ENCODE measurements at regions not wholly inside any gene's neighbourhood (a gene's known extent, or its start where the extent isn't known, plus 50 kb on each side); places are given as distances from the start of the nearest gene placed in this dataset.

DNA sequence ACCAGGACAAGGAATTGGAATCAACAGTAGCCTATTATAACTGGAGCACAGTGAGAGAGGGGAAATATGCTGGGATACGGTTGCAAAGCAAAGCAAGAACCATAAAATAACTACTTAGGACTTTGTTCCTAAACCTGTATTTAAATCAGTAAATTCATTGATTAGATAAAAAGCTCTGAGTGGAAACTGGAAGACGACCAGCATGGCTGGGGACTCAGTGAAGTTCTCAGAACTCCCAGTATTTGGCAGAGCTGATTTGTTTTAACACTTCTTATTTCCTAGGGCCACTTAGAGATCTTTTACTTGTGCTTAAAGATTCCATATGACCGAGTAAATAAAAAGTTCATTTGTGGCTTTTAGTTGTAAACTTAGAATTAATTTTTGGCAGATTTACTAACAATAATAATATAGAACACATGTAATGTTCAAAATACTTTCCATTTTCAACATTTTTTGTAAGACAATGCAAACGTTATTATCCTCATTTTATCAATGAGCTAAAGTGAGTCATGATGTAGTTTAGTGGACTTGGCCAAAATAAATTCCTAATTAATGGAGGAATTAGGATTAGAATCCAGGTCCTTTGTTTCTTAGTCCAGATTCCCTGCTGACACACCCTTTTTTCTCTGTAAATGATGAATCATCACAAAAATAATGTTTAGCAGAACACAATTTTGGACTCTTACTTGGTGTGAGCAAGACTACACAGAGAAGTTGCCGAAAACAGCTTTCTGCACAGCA, 392.9 kb downstream of the GJA1 start:
- TF ChIP-seq PAX5 (IDR thresholded peaks at IDR 0.05; ENCODE audit: insufficient read depth, low read length, severe bottlenecking): no peak
- TF ChIP-seq POU2F2 (IDR thresholded peaks at IDR 0.05; ENCODE audit: low read depth, low read length): no peak
- no peak for TF ChIP-seq POLR2A (IDR thresholded peaks at IDR 0.05; ENCODE audit: low read depth, low read length)
- no peak for TF ChIP-seq POLR2AphosphoS5 (IDR thresholded peaks at IDR 0.05; ENCODE audit: low read depth, low read length)
- TF ChIP-seq SPI1 (IDR thresholded peaks at IDR 0.05; ENCODE audit: low read depth, low read length): no peak
- TF ChIP-seq TAF1 (IDR thresholded peaks at IDR 0.05; ENCODE audit: low read depth, low read length): no peak
- no peak for DNase-seq (ENCODE audit: insufficient read length, low spot score)
- no peak for FAIRE-seq

DNA sequence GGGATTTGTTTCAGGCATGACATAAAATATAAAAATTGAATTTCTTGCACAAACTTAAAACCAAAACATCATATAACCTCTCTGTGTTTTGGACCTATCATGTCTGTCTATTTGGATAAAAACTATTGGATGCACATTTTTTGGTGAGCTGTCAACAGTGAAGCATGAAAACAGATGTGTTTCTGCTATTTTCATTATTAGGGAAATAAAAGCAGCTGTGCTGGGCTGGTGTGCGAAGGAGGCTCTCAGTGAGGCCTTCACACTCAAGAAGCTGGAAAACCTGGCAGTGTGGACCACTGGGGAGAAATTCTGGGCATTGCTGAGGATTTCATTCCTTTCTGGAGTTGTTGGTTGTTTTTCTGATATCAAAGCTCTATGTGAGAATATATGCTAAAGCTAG, 395.3 kb downstream of the GJA1 start:
- TF ChIP-seq PAX5 (IDR thresholded peaks at IDR 0.05; ENCODE audit: insufficient read depth, low read length, severe bottlenecking): no peak
- no peak for TF ChIP-seq POLR2A (IDR thresholded peaks at IDR 0.05; ENCODE audit: low read depth, low read length)
- no peak for TF ChIP-seq TAF1 (IDR thresholded peaks at IDR 0.05; ENCODE audit: low read depth, low read length)
- no peak for TF ChIP-seq POU2F2 (IDR thresholded peaks at IDR 0.05; ENCODE audit: low read depth, low read length)
- TF ChIP-seq POLR2AphosphoS5 (IDR thresholded peaks at IDR 0.05; ENCODE audit: low read depth, low read length): no peak
- TF ChIP-seq SPI1 (IDR thresholded peaks at IDR 0.05; ENCODE audit: low read depth, low read length): no peak
- no peak for DNase-seq (ENCODE audit: insufficient read length, low spot score)
- no peak for FAIRE-seq

- TF ChIP-seq TAF1 (IDR thresholded peaks at IDR 0.05; ENCODE audit: low read depth, low read length) (no peak), PAX5 (IDR thresholded peaks at IDR 0.05; ENCODE audit: insufficient read depth, low read length, severe bottlenecking) (no peak), SPI1 (IDR thresholded peaks at IDR 0.05; ENCODE audit: low read depth, low read length) (no peak), POU2F2 (IDR thresholded peaks at IDR 0.05; ENCODE audit: low read depth, low read length) (no peak), POLR2AphosphoS5 (IDR thresholded peaks at IDR 0.05; ENCODE audit: low read depth, low read length) (no peak), POLR2A (IDR thresholded peaks at IDR 0.05; ENCODE audit: low read depth, low read length) (no peak)
- FAIRE-seq (no peak), DNase-seq (ENCODE audit: insufficient read length, low spot score) (no peak)
Observed at GRCh38 chr6:121835662-121836061, 400.2 kb downstream of the GJA1 start.

DNA sequence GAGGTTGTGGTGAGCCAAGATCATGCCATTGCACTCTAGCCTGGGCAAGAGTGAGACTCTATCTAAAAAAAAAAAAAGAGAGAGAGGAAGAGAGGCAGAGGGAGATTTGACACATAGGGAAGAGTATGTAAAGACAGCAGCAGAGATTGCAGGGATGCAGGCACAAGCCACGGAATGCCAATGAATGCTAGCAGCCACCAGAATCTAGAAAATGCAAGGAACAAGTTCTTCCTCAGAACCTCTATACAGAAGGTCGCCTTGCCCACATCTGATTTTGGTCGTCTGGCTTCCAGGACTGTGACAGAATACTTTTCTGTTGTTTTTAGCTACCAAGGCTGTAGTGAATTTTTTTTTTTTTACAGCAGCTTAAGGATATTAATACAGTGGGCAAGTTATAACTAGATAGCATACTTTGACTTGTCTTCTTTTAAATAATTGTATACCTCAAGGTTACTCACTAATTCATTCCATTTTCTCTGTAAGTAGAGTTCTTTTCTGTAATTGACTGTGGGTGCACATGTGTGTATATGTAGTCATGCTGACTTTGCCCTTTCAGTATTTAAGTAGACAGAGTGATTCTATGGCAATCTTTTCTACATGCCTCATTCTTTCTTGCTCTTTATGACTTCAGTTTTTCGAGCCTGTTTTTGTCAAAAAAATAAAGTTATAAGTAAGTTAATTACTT, 402.2 kb downstream of the GJA1 start:
- TF ChIP-seq POLR2AphosphoS5 (IDR thresholded peaks at IDR 0.05; ENCODE audit: low read depth, low read length) (no peak), PAX5 (IDR thresholded peaks at IDR 0.05; ENCODE audit: insufficient read depth, low read length, severe bottlenecking) (no peak), POLR2A (IDR thresholded peaks at IDR 0.05; ENCODE audit: low read depth, low read length) (no peak), SPI1 (IDR thresholded peaks at IDR 0.05; ENCODE audit: low read depth, low read length) (no peak), POU2F2 (IDR thresholded peaks at IDR 0.05; ENCODE audit: low read depth, low read length) (no peak)
- FAIRE-seq (no peak), DNase-seq (ENCODE audit: insufficient read length, low spot score) (no peak)

GRCh38 chr6:121838842-121839241, 403.4 kb downstream of the GJA1 start:
- no peak for TF ChIP-seq PAX5 (IDR thresholded peaks at IDR 0.05; ENCODE audit: insufficient read depth, low read length, severe bottlenecking)
- DNase-seq (ENCODE audit: insufficient read length, low spot score): no peak
- no peak for FAIRE-seq

- TF ChIP-seq PAX5 (IDR thresholded peaks at IDR 0.05; ENCODE audit: insufficient read depth, low read length, severe bottlenecking) (no peak), POLR2A (IDR thresholded peaks at IDR 0.05; ENCODE audit: low read depth, low read length) (no peak), TAF1 (IDR thresholded peaks at IDR 0.05; ENCODE audit: low read depth, low read length) (no peak)
- no peak for DNase-seq (ENCODE audit: insufficient read length, low spot score)
- FAIRE-seq: no peak
Observed at GRCh38 chr6:121839896-121840295, 404.4 kb downstream of the GJA1 start.

DNA sequence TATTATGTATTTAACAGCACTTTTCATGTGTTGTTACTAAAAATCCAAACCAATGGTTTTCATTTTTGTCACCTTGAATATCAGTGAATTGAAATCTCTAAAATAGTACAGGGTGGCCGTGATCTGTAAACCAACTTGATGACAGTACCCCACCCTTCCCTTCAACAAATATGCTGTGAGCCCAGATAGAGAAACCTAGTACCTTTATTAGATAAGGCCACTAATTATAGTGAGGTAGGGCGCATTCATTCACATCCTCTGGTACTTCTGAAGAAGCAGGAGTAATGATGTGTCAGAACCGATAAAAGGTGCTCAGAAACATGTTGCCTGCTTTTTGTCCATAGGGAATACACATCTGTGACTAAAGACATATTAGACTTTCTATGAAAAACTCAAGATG, 409.5 kb downstream of the GJA1 start:
- no peak for TF ChIP-seq POU2F2 (IDR thresholded peaks at IDR 0.05; ENCODE audit: low read depth, low read length)
- no peak for TF ChIP-seq PAX5 (IDR thresholded peaks at IDR 0.05; ENCODE audit: insufficient read depth, low read length, severe bottlenecking)
- FAIRE-seq: no peak

GRCh38 chr6:121847806-121848522, 412.5 kb downstream of the GJA1 start:
- no peak for DNase-seq (ENCODE audit: insufficient read length, low spot score)
- TF ChIP-seq PAX5 (IDR thresholded peaks at IDR 0.05; ENCODE audit: insufficient read depth, low read length, severe bottlenecking): no peak
- TF ChIP-seq TAF1 (IDR thresholded peaks at IDR 0.05; ENCODE audit: low read depth, low read length): no peak
- no peak for TF ChIP-seq POLR2AphosphoS5 (IDR thresholded peaks at IDR 0.05; ENCODE audit: low read depth, low read length)
- no peak for FAIRE-seq

More for the DNA sequence above, 409.5 kb downstream of the GJA1 start:
- no peak for DNase-seq (ENCODE audit: insufficient read length, low spot score)

GRCh38 chr6:121848523-121849255, 413.2 kb downstream of the GJA1 start:
- no peak for DNase-seq (ENCODE audit: insufficient read length, low spot score)
- TF ChIP-seq POLR2A (IDR thresholded peaks at IDR 0.05; ENCODE audit: low read depth, low read length): no peak
- no peak for TF ChIP-seq POU2F2 (IDR thresholded peaks at IDR 0.05; ENCODE audit: low read depth, low read length)
- no peak for TF ChIP-seq PAX5 (IDR thresholded peaks at IDR 0.05; ENCODE audit: insufficient read depth, low read length, severe bottlenecking)
- no peak for TF ChIP-seq POLR2AphosphoS5 (IDR thresholded peaks at IDR 0.05; ENCODE audit: low read depth, low read length)
- no peak for TF ChIP-seq TAF1 (IDR thresholded peaks at IDR 0.05; ENCODE audit: low read depth, low read length)
- no peak for TF ChIP-seq SPI1 (IDR thresholded peaks at IDR 0.05; ENCODE audit: low read depth, low read length)
- FAIRE-seq: no peak
